ENCODE measurements at regions not wholly inside any gene's neighbourhood (a gene's known extent, or its start where the extent isn't known, plus 50 kb on each side); places are given as distances from the start of the nearest gene placed in this dataset.
"Not testable (repeated sequence)": the region's sequence is repeated elsewhere in the genome, so short reads cannot be mapped to it uniquely, and the experiment has no call there.

GRCh38 chr3:88703501-88704059, 403.8 kb upstream of the EPHA3 start:
- DNase-seq: no peak

GRCh38 chr3:88704338-88704737, 403.1 kb upstream of the EPHA3 start:
- no peak for DNase-seq

GRCh38 chr3:88707837-88708236, 399.6 kb upstream of the EPHA3 start:
- no peak for DNase-seq

- no peak for DNase-seq
Observed at GRCh38 chr3:88712552-88712951, 394.9 kb upstream of the EPHA3 start.

GRCh38 chr3:88713233-88713691, 394.2 kb upstream of the EPHA3 start:
- no peak for DNase-seq

- DNase-seq: no peak
Observed at GRCh38 chr3:88725440-88726165, 381.8 kb upstream of the EPHA3 start.

- DNase-seq: no peak
Observed at GRCh38 chr3:88732186-88732585, 375.2 kb upstream of the EPHA3 start.

GRCh38 chr3:88742106-88742505, 365.3 kb upstream of the EPHA3 start:
- DNase-seq: no peak

- DNase-seq: no peak
Observed at GRCh38 chr3:88742674-88743507, 364.5 kb upstream of the EPHA3 start.

GRCh38 chr3:88744896-88745295, 362.5 kb upstream of the EPHA3 start:
- DNase-seq: no peak

- not testable (repeated sequence) for DNase-seq
Observed at GRCh38 chr3:88747145-88747544, 360.3 kb upstream of the EPHA3 start.

- DNase-seq: no peak
Observed at GRCh38 chr3:88758676-88759075, 348.7 kb upstream of the EPHA3 start.

GRCh38 chr3:88767746-88768145, 339.7 kb upstream of the EPHA3 start:
- DNase-seq: no peak

GRCh38 chr3:88773766-88774165, 333.7 kb upstream of the EPHA3 start:
- no peak for DNase-seq

GRCh38 chr3:88775026-88775690, 332.3 kb upstream of the EPHA3 start:
- no peak for DNase-seq

- no peak for DNase-seq
Observed at GRCh38 chr3:88779482-88779881, 327.9 kb upstream of the EPHA3 start.

GRCh38 chr3:88784925-88785324, 322.5 kb upstream of the EPHA3 start:
- no peak for DNase-seq

GRCh38 chr3:88785841-88786240, 321.6 kb upstream of the EPHA3 start:
- no peak for DNase-seq

- DNase-seq: no peak
Observed at GRCh38 chr3:88795503-88795902, 311.9 kb upstream of the EPHA3 start.

GRCh38 chr3:88807491-88808105, 299.8 kb upstream of the EPHA3 start:
- no peak for DNase-seq

GRCh38 chr3:88809993-88810392, 297.4 kb upstream of the EPHA3 start:
- DNase-seq: no peak

- no peak for DNase-seq
Observed at GRCh38 chr3:88810455-88810854, 297.0 kb upstream of the EPHA3 start.

GRCh38 chr3:88811096-88811495, 296.3 kb upstream of the EPHA3 start:
- no peak for DNase-seq
